ENCODE measurements at regions not wholly inside any gene's neighbourhood (a gene's known extent, or its start where the extent isn't known, plus 50 kb on each side); places are given as distances from the start of the nearest gene placed in this dataset.

DNA sequence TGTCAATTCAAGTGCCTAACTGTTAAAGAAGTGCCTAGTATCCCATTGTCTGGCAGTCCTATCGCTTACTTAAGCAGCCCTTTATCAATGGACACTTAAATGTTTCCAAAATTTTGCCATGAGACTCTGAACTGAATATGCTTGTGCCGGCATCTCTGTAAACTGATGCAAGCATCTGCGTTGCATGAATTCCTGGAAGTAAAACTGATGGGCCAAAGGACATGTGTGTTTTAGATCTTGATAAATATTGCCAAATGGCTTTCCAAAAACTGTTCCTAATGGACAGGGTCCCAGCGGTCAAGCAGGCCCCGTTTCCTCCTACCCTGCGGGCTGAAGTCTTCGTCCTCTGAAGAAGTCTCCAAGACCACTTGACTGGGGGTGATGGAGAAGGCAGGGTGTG lies 121.3 kb upstream of the ZNF516 start:
- TF ChIP-seq, protein P1, sequence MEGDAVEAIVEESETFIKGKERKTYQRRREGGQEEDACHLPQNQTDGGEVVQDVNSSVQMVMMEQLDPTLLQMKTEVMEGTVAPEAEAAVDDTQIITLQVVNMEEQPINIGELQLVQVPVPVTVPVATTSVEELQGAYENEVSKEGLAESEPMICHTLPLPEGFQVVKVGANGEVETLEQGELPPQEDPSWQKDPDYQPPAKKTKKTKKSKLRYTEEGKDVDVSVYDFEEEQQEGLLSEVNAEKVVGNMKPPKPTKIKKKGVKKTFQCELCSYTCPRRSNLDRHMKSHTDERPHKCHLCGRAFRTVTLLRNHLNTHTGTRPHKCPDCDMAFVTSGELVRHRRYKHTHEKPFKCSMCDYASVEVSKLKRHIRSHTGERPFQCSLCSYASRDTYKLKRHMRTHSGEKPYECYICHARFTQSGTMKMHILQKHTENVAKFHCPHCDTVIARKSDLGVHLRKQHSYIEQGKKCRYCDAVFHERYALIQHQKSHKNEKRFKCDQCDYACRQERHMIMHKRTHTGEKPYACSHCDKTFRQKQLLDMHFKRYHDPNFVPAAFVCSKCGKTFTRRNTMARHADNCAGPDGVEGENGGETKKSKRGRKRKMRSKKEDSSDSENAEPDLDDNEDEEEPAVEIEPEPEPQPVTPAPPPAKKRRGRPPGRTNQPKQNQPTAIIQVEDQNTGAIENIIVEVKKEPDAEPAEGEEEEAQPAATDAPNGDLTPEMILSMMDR (IDR thresholded peaks at IDR 0.05): no peak
- TF ChIP-seq POLR2AphosphoS5 (IDR thresholded peaks at IDR 0.05) (no peak), EP300 (IDR thresholded peaks at IDR 0.05) (no peak)

All from sigmoid colon (tissue), 4 donors.